CD4-positive, CD25-positive, alpha-beta regulatory T cell (primary cell): ENCODE measurements at regions not wholly inside any gene's neighbourhood (a gene's known extent, or its start where the extent isn't known, plus 50 kb on each side); places are given as distances from the start of the nearest gene placed in this dataset.
"Not testable (repeated sequence)": the region's sequence is repeated elsewhere in the genome, so short reads cannot be mapped to it uniquely, and the experiment has no call there.

Experiments used
- ATAC-seq, 2 donors: fragments of 150-1000 bp; cut with Tn5 transposase; one replicate each; pipeline ENCODE4 v1.10.0; 2021; ENCODE audit warnings: low read depth in 2 of 2, moderate number of reproducible peaks in 2 of 2, moderate library complexity in 1 of 2
- DNase-seq, 3 donors: peaks; one replicate each; pipeline versions ENCODE4 v3.0.0 to v3.0.0-alpha.2; 2012 to 2022; ENCODE audit warnings: mixed read lengths in 1 of 3
- H3K27ac ChIP-seq: one replicate; pipeline ENCODE4 v1.7.0; 2013; ENCODE audit warnings: mild to moderate bottlenecking, low read length; ENCODE audit not compliant: insufficient read depth, poor library complexity, severe bottlenecking
- H3K27me3 ChIP-seq: one replicate; pipeline ENCODE4 v1.7.0; 2013; ENCODE audit warnings: low read length; ENCODE audit not compliant: control insufficient read depth, insufficient read depth
- H3K36me3 ChIP-seq: one replicate; pipeline ENCODE4 v1.7.0; 2013; ENCODE audit warnings: mild to moderate bottlenecking, low read length, moderate library complexity; ENCODE audit not compliant: control insufficient read depth, insufficient read depth
- H3K4me1 ChIP-seq: 2 replicates; pipeline ENCODE4 v1.7.0; 2013; ENCODE audit warnings: mild to moderate bottlenecking, low read length; ENCODE audit not compliant: insufficient read depth, control insufficient read depth, poor library complexity, severe bottlenecking
- H3K4me3 ChIP-seq: one replicate; pipeline ENCODE4 v1.7.0; 2013; ENCODE audit warnings: low read depth, mild to moderate bottlenecking, low read length, moderate library complexity
- H3K9me3 ChIP-seq, 2 experiments: 1 replicate in 1 of 2; 2 replicates in 1 of 2; pipeline ENCODE4 v1.7.0; 2013; ENCODE audit warnings: low read length in 2 of 2, mild to moderate bottlenecking in 1 of 2, moderate library complexity in 1 of 2; ENCODE audit not compliant: control insufficient read depth in 2 of 2
- H3K27ac Mint-ChIP-seq, 3 donors: one replicate each; pipeline ENCODE4 v1.8.0; 2020 to 2022; ENCODE audit warnings: mild to moderate bottlenecking in 3 of 3, mixed read lengths in 3 of 3, moderate library complexity in 2 of 3
- H3K27me3 Mint-ChIP-seq: one replicate; pipeline ENCODE4 v1.8.0; 2022; ENCODE audit warnings: mild to moderate bottlenecking, mixed read lengths
- H3K36me3 Mint-ChIP-seq: one replicate; pipeline ENCODE4 v1.8.0; 2020; ENCODE audit warnings: mixed read lengths
- H3K4me1 Mint-ChIP-seq, 4 donors: one replicate each; pipeline ENCODE4 v1.8.0; 2020 to 2022; ENCODE audit warnings: mixed read lengths in 4 of 4, mild to moderate bottlenecking in 1 of 4
- H3K4me3 Mint-ChIP-seq, 4 donors: one replicate each; pipeline ENCODE4 v1.8.0; 2020 to 2022; ENCODE audit warnings: mild to moderate bottlenecking in 4 of 4, mixed read lengths in 4 of 4, moderate library complexity in 3 of 4
- H3K9me3 Mint-ChIP-seq, 7 donors: one replicate each; pipeline ENCODE4 v1.8.0; 2020 to 2022; ENCODE audit warnings: mixed read lengths in 7 of 7, mild to moderate bottlenecking in 3 of 7, moderate library complexity in 2 of 7

DNA sequence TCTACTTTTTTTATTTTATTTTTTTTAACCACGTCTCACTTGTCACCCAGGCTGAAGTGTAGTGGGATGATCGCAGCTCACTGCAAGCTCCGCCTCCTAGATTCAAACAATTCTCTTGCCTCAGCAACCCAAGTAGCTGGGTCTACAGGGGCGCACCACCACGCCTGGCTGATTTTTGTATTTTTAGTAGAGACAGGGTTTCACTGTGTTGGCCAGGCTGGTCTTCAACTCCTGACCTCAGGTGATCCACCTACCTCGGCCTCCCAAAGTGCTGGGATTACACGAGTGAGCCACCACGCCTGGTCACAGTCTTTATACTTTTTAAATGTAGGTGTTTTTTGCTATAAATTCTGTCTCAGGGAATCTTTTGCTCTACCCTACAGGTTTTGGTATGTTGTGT lies 440.5 kb downstream of the XIRP2 start:
- H3K27ac Mint-ChIP-seq, H3K36me3 ChIP-seq, H3K4me3 Mint-ChIP-seq, H3K4me1 ChIP-seq, H3K27me3 ChIP-seq, H3K9me3 ChIP-seq, H3K27ac ChIP-seq, DNase-seq, H3K9me3 Mint-ChIP-seq, H3K36me3 Mint-ChIP-seq, ATAC-seq, H3K4me1 Mint-ChIP-seq, H3K27me3 Mint-ChIP-seq, H3K4me3 ChIP-seq: not testable (repeated sequence)

- no peak overlapping the region for H3K4me3 Mint-ChIP-seq
- Histone ChIP-seq H3K4me1 (no peaks in the 10 kb centered on the region), H3K27ac (no peak overlapping the region), H3K4me3 (no peak overlapping the region), H3K36me3 (no peaks in the 10 kb centered on the region), H3K9me3 (no peaks in the 10 kb centered on the region), H3K27me3 (no peaks in the 10 kb centered on the region)
- H3K9me3 Mint-ChIP-seq: peaks cover 0 to 3% (median 0%) of the 10 kb centered on the region in 7 donors
- H3K27me3 Mint-ChIP-seq: no peaks in the 10 kb centered on the region
- ATAC-seq: no peak
- no peak overlapping the region for H3K27ac Mint-ChIP-seq
- H3K36me3 Mint-ChIP-seq: no peaks in the 10 kb centered on the region
- no peak for DNase-seq
- no peaks in the 10 kb centered on the region for H3K4me1 Mint-ChIP-seq
Observed at GRCh38 chr2:167322795-167323194, 434.5 kb downstream of the XIRP2 start.

DNA sequence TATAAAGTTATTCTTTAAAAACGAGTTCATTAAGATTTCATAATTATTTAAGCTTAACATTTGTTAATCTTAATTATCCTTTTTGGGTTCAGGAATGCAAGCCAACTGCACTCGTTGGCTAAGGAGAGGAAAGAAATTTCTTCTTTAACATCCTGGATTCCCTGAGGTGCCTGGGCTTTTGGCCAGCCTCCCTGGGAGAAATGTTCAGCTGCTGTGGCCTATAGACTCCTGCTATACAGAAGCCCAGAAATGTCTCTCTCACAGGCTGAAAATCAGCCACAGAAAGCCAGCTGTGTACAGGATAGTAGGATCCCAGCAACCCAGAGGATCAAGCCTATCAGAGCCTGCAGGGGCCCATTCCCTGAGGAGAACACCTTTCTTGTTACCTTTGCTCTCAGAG lies 430.3 kb downstream of the XIRP2 start:
- H3K4me3 Mint-ChIP-seq: no peak overlapping the region
- H3K27ac Mint-ChIP-seq: no peak overlapping the region
- no peaks in the 10 kb centered on the region for H3K27me3 Mint-ChIP-seq
- no peaks in the 10 kb centered on the region for H3K9me3 ChIP-seq
- no peaks in the 10 kb centered on the region for H3K27me3 ChIP-seq
- no peaks in the 10 kb centered on the region for H3K9me3 Mint-ChIP-seq
- ATAC-seq: no peak
- no peaks in the 10 kb centered on the region for H3K36me3 Mint-ChIP-seq
- H3K4me1 ChIP-seq: no peaks in the 10 kb centered on the region
- DNase-seq: no peak
- no peak overlapping the region for H3K27ac ChIP-seq
- no peaks in the 10 kb centered on the region for H3K36me3 ChIP-seq
- no peak overlapping the region for H3K4me3 ChIP-seq
- H3K4me1 Mint-ChIP-seq: no peaks in the 10 kb centered on the region

GRCh38 chr2:167310442-167310841 lies 422.2 kb downstream of the XIRP2 start:
- H3K36me3 Mint-ChIP-seq: no peaks in the 10 kb centered on the region
- peaks cover 0 to 2% (median 0%) of the 10 kb centered on the region in 7 donors for H3K9me3 Mint-ChIP-seq
- H3K27me3 Mint-ChIP-seq: no peaks in the 10 kb centered on the region
- no peaks in the 10 kb centered on the region for H3K4me1 Mint-ChIP-seq
- Histone ChIP-seq H3K4me1 (no peaks in the 10 kb centered on the region), H3K4me3 (no peak overlapping the region), H3K9me3 (no peaks in the 10 kb centered on the region), H3K27me3 (no peaks in the 10 kb centered on the region), H3K27ac (no peak overlapping the region), H3K36me3 (no peaks in the 10 kb centered on the region)
- no peak overlapping the region for H3K4me3 Mint-ChIP-seq
- no peak for DNase-seq
- no peak overlapping the region for H3K27ac Mint-ChIP-seq
- ATAC-seq: no peak
